Thyroid gland (tissue), 4 donors: ENCODE measurements at regions not wholly inside any gene's neighbourhood (a gene's known extent, or its start where the extent isn't known, plus 50 kb on each side); places are given as distances from the start of the nearest gene placed in this dataset.

Source experiments
- DNase-seq, 2 donors: peaks; one replicate each; pipeline ENCODE4 v3.0.0-alpha.2; 2019
- H3K27ac ChIP-seq, 3 donors: fragments of 200-600 bp; sonication (generic); 1 replicate in 2 of 3; 2 replicates in 1 of 3; pipeline ENCODE4 v1.5.1; 2016 to 2019; ENCODE audit warnings: mild to moderate bottlenecking in 1 of 3, moderate library complexity in 1 of 3
- H3K27me3 ChIP-seq: fragments of 200-600 bp; sonication (generic); one replicate; pipeline ENCODE4 v1.5.1; 2019
- H3K36me3 ChIP-seq, 2 donors: fragments of 200-600 bp; sonication (generic); one replicate each; pipeline ENCODE4 v1.5.1; 2016 to 2019
- H3K4me1 ChIP-seq, 2 donors: fragments of 200-600 bp; sonication (generic); one replicate each; pipeline ENCODE4 v1.5.1; 2017 to 2019
- H3K4me3 ChIP-seq, 3 donors: fragments of 200-600 bp; sonication (generic); replicated peaks in 1 of 3; 1 replicate in 2 of 3; 2 replicates in 1 of 3; pipeline ENCODE4 v1.5.1; 2016; ENCODE audit warnings: mild to moderate bottlenecking in 1 of 3
- H3K9me3 ChIP-seq: fragments of 200-600 bp; sonication (generic); one replicate; pipeline ENCODE4 v1.5.1; 2017
- POLR2A ChIP-seq, 2 donors: fragments of 450-650 bp; IDR thresholded peaks; one replicate each; pipeline ENCODE4 v1.6.1; 2017; ENCODE audit warnings: antibody characterized with exemption in 2 of 2, mild to moderate bottlenecking in 2 of 2, moderate library complexity in 1 of 2
- WGBS, 2 donors: methylation state at CpG; one replicate each; pipeline ENCODE4 v1.1.5; 2017; 5-methylcytosine and 5-hydroxymethylcytosine counted together
- intact Hi-C: fragments of 100-400 bp; cut with DNase I; formaldehyde crosslinking; loops from one replicate; pipeline ENCODE4 v1.15.1; 2023
- TF ChIP-seq, protein P1 (sequence below), 6 experiments: fragments of 200-600 bp in 3 of 6; fragments of 450-650 bp in 3 of 6; sonication (generic) in 3 of 6; IDR thresholded peaks; one replicate each; pipeline ENCODE4 v1.5.1; 2016 to 2019; ENCODE audit warnings: antibody characterized with exemption in 6 of 6, mild to moderate bottlenecking in 2 of 6, inconsistent platforms in 1 of 6, moderate library complexity in 1 of 6

GRCh38 chr2:43136876-43137275, 89.5 kb downstream of the ZFP36L2 start:
- intact Hi-C loops = loop anchor here (10.0 kb wide), 2 partner anchors 162 to 348 kb away; no protein-coding TSS in a partner anchor
- H3K27ac ChIP-seq = no peak overlapping the region
- peaks cover 0 to 31% of the 10 kb centered on the region in 2 donors for H3K4me1 ChIP-seq
- no peaks in the 10 kb centered on the region for H3K36me3 ChIP-seq
- no peak for TF ChIP-seq POLR2A (IDR thresholded peaks at IDR 0.05)
- TF ChIP-seq, protein P1, sequence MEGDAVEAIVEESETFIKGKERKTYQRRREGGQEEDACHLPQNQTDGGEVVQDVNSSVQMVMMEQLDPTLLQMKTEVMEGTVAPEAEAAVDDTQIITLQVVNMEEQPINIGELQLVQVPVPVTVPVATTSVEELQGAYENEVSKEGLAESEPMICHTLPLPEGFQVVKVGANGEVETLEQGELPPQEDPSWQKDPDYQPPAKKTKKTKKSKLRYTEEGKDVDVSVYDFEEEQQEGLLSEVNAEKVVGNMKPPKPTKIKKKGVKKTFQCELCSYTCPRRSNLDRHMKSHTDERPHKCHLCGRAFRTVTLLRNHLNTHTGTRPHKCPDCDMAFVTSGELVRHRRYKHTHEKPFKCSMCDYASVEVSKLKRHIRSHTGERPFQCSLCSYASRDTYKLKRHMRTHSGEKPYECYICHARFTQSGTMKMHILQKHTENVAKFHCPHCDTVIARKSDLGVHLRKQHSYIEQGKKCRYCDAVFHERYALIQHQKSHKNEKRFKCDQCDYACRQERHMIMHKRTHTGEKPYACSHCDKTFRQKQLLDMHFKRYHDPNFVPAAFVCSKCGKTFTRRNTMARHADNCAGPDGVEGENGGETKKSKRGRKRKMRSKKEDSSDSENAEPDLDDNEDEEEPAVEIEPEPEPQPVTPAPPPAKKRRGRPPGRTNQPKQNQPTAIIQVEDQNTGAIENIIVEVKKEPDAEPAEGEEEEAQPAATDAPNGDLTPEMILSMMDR (IDR thresholded peaks at IDR 0.05) = no peak
- no peaks in the 10 kb centered on the region for H3K9me3 ChIP-seq
- H3K4me3 ChIP-seq = no peak overlapping the region
- no peak for DNase-seq
- no peaks in the 10 kb centered on the region for H3K27me3 ChIP-seq
- 83 to 90% methylated on average over 10 of the region's 10 CpGs for WGBS, 2 donors

DNA sequence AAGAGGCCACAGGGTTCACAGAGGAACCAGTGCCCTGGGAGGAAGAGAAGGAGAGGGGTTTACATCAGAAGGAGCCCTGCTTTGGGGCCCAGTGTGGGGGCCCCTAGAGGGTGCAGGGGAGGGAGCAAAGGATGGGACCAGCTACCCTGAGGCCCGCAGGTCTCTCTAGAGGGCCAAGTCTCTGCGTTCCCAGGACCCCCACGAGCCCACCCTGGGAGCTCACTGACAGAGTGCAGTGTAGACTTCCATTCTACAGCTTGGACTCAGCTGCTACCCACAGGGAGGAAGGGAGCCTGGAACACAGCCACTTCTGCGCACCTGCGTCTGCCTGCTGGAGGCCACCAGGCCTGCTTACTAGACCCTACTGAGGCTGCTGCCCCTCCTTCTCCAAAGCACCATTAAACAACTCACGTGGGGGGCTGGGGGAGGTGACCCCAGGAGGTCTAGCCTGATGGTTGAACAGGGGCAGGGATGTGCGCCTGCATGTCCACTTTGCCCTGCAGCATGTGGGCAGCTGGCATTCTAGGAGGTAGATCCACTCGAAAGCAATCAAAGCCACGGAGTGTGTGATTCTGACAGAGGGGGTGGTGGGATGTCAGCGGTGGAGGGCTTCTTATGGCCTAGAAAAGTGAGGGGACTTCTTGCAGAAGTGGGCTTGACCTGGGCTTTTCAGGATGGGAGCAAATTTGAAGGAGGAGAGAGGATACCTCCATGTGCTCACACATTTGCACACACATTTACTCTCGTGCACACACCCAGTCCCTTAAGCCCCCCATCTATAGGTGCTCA, 90.2 kb downstream of the ZFP36L2 start:
- Histone ChIP-seq H3K36me3 (no peaks in the 10 kb centered on the region), H3K9me3 (no peaks in the 10 kb centered on the region), H3K4me1 (peaks cover 0 to 37% of the 10 kb centered on the region in 2 donors), H3K27ac (peak overlapping the region in 1 of 3 donors; percentile 23), H3K4me3 (no peak overlapping the region), H3K27me3 (no peaks in the 10 kb centered on the region)
- intact Hi-C loops = loop anchor here (10.0 kb wide), 2 partner anchors 161 to 349 kb away; no protein-coding TSS in a partner anchor
- no peak for DNase-seq
- TF ChIP-seq POLR2A (IDR thresholded peaks at IDR 0.05) = no peak
- TF ChIP-seq, protein P1 (IDR thresholded peaks at IDR 0.05) = no peak
- 77 to 80% methylated on average over 8 to 11 of the region's 11 CpGs for WGBS, 2 donors

GRCh38 chr2:43135583-43135982, 90.8 kb downstream of the ZFP36L2 start:
- TF ChIP-seq, protein P1 (IDR thresholded peaks at IDR 0.05) = no peak
- TF ChIP-seq POLR2A (IDR thresholded peaks at IDR 0.05) = no peak
- Histone ChIP-seq H3K36me3 (no peaks in the 10 kb centered on the region), H3K27me3 (no peaks in the 10 kb centered on the region), H3K9me3 (no peaks in the 10 kb centered on the region), H3K4me1 (peaks cover 0 to 43% of the 10 kb centered on the region in 2 donors), H3K4me3 (no peak overlapping the region), H3K27ac (peak overlapping the region in 1 of 3 donors; percentile 23)
- DNase-seq = no peak
- 76 to 77% methylated on average over 6 of the region's 6 CpGs for WGBS, 2 donors
- intact Hi-C loops = loop anchor here (10.0 kb wide), 2 partner anchors 161 to 349 kb away; no protein-coding TSS in a partner anchor

GRCh38 chr2:43134571-43134889, 91.9 kb downstream of the ZFP36L2 start:
- DNase-seq = no peak
- intact Hi-C loops = loop anchor here (5.0 to 10.0 kb wide), 3 partner anchors 98 to 350 kb away; no protein-coding TSS in a partner anchor
- TF ChIP-seq, protein P1 (IDR thresholded peaks at IDR 0.05) = no peak
- no peak for TF ChIP-seq POLR2A (IDR thresholded peaks at IDR 0.05)
- 89 to 100% methylated on average over 8 to 9 of the region's 9 CpGs for WGBS, 2 donors
- no peak overlapping the region for H3K4me3 ChIP-seq
- H3K27ac ChIP-seq = no peak overlapping the region
- H3K9me3 ChIP-seq = no peaks in the 10 kb centered on the region
- H3K4me1 ChIP-seq = peaks cover 0 to 48% of the 10 kb centered on the region in 2 donors
- H3K27me3 ChIP-seq = no peaks in the 10 kb centered on the region
- H3K36me3 ChIP-seq = no peaks in the 10 kb centered on the region
